ENCODE measurements at regions not wholly inside any gene's neighbourhood (a gene's known extent, or its start where the extent isn't known, plus 50 kb on each side); places are given as distances from the start of the nearest gene placed in this dataset.

GRCh38 chr6:157758516-157759023 is 64.5 kb upstream of the SNX9 start:
- intact Hi-C loops (cut with micrococcal nuclease), result loop anchor here (5.0 to 10.0 kb wide), 2 partner anchors 84 to 114 kb away; no protein-coding TSS in a partner anchor
- H3K4me3 ChIP-seq, result no peak overlapping the region
- H3K4me1 ChIP-seq, result peaks cover 46% of the 10 kb centered on the region
- no peak for TF ChIP-seq CTCF (IDR thresholded peaks at IDR 0.05; ENCODE audit: borderline replicate concordance)
- H3K27ac ChIP-seq (replicated peaks), result no peak overlapping the region
- no peaks in the 10 kb centered on the region for H3K27me3 ChIP-seq (ENCODE audit: low read depth)
- no peak for DNase-seq
- H3K9me3 ChIP-seq (replicated peaks), result peaks cover 4% of the 10 kb centered on the region
- no peaks in the 10 kb centered on the region for H3K36me3 ChIP-seq

GRCh38 chr6:157759028-157759427 is 64.0 kb upstream of the SNX9 start:
- no peak for DNase-seq
- TF ChIP-seq CTCF (IDR thresholded peaks at IDR 0.05; ENCODE audit: borderline replicate concordance), result no peak
- Histone ChIP-seq H3K27me3 (ENCODE audit: low read depth) (no peaks in the 10 kb centered on the region), H3K4me3 (no peak overlapping the region), H3K36me3 (no peaks in the 10 kb centered on the region), H3K9me3 (replicated peaks) (peaks cover 4% of the 10 kb centered on the region), H3K27ac (replicated peaks) (no peak overlapping the region), H3K4me1 (peaks cover 50% of the 10 kb centered on the region)
- intact Hi-C loops (cut with micrococcal nuclease), result loop anchor here (5.0 to 10.0 kb wide), 2 partner anchors 84 to 113 kb away; no protein-coding TSS in a partner anchor

- intact Hi-C loops (cut with micrococcal nuclease), result no loop called here
- Histone ChIP-seq H3K9me3 (replicated peaks) (no peaks in the 10 kb centered on the region), H3K4me1 (peaks cover 61% of the 10 kb centered on the region), H3K36me3 (no peaks in the 10 kb centered on the region), H3K27ac (replicated peaks) (no peak overlapping the region), H3K27me3 (ENCODE audit: low read depth) (no peaks in the 10 kb centered on the region), H3K4me3 (no peak overlapping the region)
- TF ChIP-seq CTCF (IDR thresholded peaks at IDR 0.05; ENCODE audit: borderline replicate concordance), result no peak
- DNase-seq, result no peak
Observed at GRCh38 chr6:157760137-157760536, 62.9 kb upstream of the SNX9 start.

GRCh38 chr6:157760589-157761330 is 62.3 kb upstream of the SNX9 start:
- Histone ChIP-seq H3K27me3 (ENCODE audit: low read depth) (no peaks in the 10 kb centered on the region), H3K9me3 (replicated peaks) (no peaks in the 10 kb centered on the region), H3K4me3 (no peak overlapping the region), H3K36me3 (no peaks in the 10 kb centered on the region), H3K27ac (replicated peaks) (no peak overlapping the region), H3K4me1 (peaks cover 62% of the 10 kb centered on the region)
- no peak for DNase-seq
- TF ChIP-seq CTCF (IDR thresholded peaks at IDR 0.05; ENCODE audit: borderline replicate concordance), result no peak
- intact Hi-C loops (cut with micrococcal nuclease), result no loop called here

- Histone ChIP-seq H3K4me1 (peaks cover 60% of the 10 kb centered on the region), H3K9me3 (replicated peaks) (no peaks in the 10 kb centered on the region), H3K4me3 (no peak overlapping the region), H3K27me3 (ENCODE audit: low read depth) (no peaks in the 10 kb centered on the region), H3K27ac (replicated peaks) (no peak overlapping the region), H3K36me3 (no peaks in the 10 kb centered on the region)
- TF ChIP-seq CTCF (IDR thresholded peaks at IDR 0.05; ENCODE audit: borderline replicate concordance), result no peak
- intact Hi-C loops (cut with micrococcal nuclease), result no loop called here
- no peak for DNase-seq
Observed at GRCh38 chr6:157761331-157761921, 61.6 kb upstream of the SNX9 start.

Data from left ventricle myocardium inferior (tissue), 1 donor.